ENCODE measurements at regions not wholly inside any gene's neighbourhood (a gene's known extent, or its start where the extent isn't known, plus 50 kb on each side); places are given as distances from the start of the nearest gene placed in this dataset.
A peak's percentile ranks its signal among the peaks of the same experiment; 100 is the strongest.

DNA sequence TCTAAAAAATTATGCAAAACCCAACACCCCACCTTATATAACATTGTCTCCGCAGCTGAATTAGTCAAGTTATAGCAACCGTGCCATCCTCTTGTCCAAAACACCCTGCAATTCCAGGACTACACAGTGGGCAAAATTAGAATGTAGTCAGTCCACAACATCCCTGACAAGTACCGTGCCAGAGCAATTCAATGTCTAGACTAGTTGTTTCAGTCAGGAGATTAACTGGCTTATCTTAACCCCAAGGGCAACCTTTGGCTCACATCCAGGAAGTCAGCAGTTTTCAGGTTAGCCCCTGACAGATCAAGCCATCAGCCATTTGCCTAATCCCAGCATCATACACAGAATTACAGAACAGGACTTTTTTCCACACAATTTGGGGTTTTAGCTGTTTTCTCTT is 240.8 kb upstream of the TMEM161B start:
- H3K36me3 Mint-ChIP-seq (ENCODE audit: low read depth): no peaks in the 10 kb centered on the region
- DNase-seq: no peak

DNA sequence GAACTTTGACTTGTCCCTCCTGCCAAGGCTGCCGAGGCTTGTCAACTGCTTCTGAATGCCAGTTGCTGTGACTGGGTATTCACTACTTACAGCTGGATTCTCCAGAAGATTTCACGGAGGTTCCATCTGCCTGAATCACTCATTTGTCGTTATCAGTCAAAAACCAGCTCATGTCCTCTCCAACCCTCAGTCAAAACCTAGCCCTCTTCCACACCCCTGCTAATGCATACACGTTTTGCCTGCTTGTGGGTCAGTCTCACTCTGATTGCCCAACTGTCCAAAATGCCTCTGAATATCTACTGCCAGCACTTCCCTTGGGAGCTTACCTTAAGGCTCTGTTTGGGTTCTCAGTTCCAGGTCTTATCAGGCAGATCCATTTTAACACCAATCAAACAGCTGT is 238.6 kb upstream of the TMEM161B start:
- Mint-ChIP-seq H3K4me3 (no peak overlapping the region), H3K27me3 (ENCODE audit: insufficient read depth) (no peaks in the 10 kb centered on the region), H3K36me3 (ENCODE audit: low read depth) (no peaks in the 10 kb centered on the region), H3K9me3 (peaks cover 23% of the 10 kb centered on the region), H3K27ac (no peak overlapping the region), H3K4me1 (ENCODE audit: low read depth) (no peaks in the 10 kb centered on the region)
- no peak for DNase-seq
- TF ChIP-seq, protein P1, sequence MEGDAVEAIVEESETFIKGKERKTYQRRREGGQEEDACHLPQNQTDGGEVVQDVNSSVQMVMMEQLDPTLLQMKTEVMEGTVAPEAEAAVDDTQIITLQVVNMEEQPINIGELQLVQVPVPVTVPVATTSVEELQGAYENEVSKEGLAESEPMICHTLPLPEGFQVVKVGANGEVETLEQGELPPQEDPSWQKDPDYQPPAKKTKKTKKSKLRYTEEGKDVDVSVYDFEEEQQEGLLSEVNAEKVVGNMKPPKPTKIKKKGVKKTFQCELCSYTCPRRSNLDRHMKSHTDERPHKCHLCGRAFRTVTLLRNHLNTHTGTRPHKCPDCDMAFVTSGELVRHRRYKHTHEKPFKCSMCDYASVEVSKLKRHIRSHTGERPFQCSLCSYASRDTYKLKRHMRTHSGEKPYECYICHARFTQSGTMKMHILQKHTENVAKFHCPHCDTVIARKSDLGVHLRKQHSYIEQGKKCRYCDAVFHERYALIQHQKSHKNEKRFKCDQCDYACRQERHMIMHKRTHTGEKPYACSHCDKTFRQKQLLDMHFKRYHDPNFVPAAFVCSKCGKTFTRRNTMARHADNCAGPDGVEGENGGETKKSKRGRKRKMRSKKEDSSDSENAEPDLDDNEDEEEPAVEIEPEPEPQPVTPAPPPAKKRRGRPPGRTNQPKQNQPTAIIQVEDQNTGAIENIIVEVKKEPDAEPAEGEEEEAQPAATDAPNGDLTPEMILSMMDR (IDR thresholded peaks at IDR 0.05): no peak

More for the DNA sequence above, 240.8 kb upstream of the TMEM161B start:
- H3K4me1 Mint-ChIP-seq (ENCODE audit: low read depth): no peaks in the 10 kb centered on the region
- no peak overlapping the region for H3K27ac Mint-ChIP-seq
- no peaks in the 10 kb centered on the region for H3K27me3 Mint-ChIP-seq (ENCODE audit: insufficient read depth)
- peaks cover 18% of the 10 kb centered on the region; the same call in 1 of the 2 replicates for H3K9me3 Mint-ChIP-seq
- no peak overlapping the region for H3K4me3 Mint-ChIP-seq
- TF ChIP-seq, protein P1 (IDR thresholded peaks at IDR 0.05): no peak

DNA sequence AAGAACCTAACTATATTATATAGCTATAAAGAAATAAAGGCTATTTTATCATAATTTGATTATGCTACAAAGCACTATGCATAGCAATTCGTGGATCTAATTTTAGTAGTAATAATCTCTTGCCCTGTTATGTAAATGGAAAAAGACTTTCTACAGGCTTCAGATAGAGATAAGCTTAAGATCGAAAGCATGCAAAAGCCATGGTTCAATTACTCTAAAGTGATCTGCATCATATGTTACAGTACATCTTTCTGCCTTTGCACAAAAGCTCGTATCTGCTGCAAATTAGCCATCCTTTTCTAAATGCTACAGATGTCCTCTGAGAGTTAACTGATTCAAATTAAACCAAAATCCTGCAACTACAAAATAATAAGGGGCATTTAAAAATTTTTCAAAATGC is 234.8 kb upstream of the TMEM161B start:
- Mint-ChIP-seq H3K27ac (no peak overlapping the region), H3K4me3 (no peak overlapping the region; the same call in 1 of the 2 replicates), H3K36me3 (ENCODE audit: low read depth) (no peaks in the 10 kb centered on the region), H3K9me3 (peaks cover 23% of the 10 kb centered on the region), H3K27me3 (ENCODE audit: insufficient read depth) (peaks cover 1% of the 10 kb centered on the region), H3K4me1 (ENCODE audit: low read depth) (no peaks in the 10 kb centered on the region)
- DNase-seq: no peak
- TF ChIP-seq, protein P1 (IDR thresholded peaks at IDR 0.05): no peak

DNA sequence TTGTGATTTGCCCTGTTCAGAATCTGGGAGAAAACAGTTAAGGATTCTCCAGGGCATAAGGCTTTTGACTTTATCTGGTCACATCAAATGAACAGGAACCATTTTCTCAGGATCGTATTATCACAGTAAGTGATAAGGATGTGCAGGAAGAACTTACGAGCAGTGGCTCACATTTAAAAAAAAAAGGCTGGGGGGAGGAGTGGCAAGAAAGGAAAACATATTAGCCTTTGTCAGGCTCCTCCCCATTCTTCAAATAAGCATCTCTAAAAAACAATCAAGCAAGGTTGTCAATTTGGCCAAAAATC is 234.3 kb upstream of the TMEM161B start:
- no peaks in the 10 kb centered on the region for H3K4me1 Mint-ChIP-seq (ENCODE audit: low read depth)
- peaks cover 1% of the 10 kb centered on the region for H3K27me3 Mint-ChIP-seq (ENCODE audit: insufficient read depth)
- H3K9me3 Mint-ChIP-seq: peaks cover 21% of the 10 kb centered on the region
- no peaks in the 10 kb centered on the region for H3K36me3 Mint-ChIP-seq (ENCODE audit: low read depth)
- TF ChIP-seq, protein P1 (IDR thresholded peaks at IDR 0.05): no peak
- no peak overlapping the region for H3K27ac Mint-ChIP-seq
- H3K4me3 Mint-ChIP-seq: peak overlapping the region; percentile 79
- DNase-seq: no peak

DNA sequence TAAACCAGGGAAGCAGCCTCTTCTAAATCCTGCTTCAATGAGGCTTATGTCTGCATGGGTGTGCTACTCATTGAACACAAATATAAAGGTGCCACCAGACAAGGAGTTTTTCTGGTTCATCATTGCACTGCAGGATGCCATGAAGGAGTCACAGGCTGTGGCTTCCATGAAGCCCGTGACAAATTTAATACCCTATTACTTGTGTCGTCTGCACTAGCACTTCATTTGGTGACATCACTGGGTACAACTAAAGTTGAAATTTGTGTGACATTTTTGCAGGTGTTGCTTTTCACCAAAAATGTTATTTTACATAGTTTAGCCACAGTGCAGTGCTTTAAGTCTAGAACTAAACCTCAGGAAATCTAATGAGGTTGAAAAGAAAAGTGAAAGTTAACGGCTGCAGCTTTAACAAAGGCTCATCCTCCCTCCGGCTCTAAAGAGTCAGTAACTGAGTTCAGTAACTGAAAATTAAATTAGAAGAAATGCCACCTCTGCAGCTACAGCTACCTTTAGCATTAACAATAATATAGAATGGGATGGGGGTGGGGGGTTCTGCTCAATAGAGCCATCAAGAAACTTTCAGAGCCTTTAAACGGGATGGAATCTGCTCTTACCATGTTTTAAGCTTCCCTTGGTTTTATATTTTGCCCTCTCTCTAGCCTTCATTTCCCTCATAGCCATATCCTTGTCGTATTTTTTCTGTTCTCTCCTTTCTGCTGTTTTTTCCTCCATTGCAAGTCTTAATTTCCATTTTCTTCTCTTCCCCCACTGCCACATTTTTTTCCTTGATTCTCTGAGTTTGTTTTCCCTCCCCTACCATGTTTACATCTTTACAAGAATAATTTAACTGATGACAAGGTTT is 233.8 kb upstream of the TMEM161B start:
- TF ChIP-seq, protein P1 (IDR thresholded peaks at IDR 0.05): no peak
- peak overlapping the region; percentile 79 for H3K4me3 Mint-ChIP-seq
- peaks cover 16% of the 10 kb centered on the region for H3K9me3 Mint-ChIP-seq
- H3K36me3 Mint-ChIP-seq (ENCODE audit: low read depth): no peaks in the 10 kb centered on the region
- DNase-seq: no peak
- no peak overlapping the region for H3K27ac Mint-ChIP-seq
- H3K27me3 Mint-ChIP-seq (ENCODE audit: insufficient read depth): peaks cover 1% of the 10 kb centered on the region
- H3K4me1 Mint-ChIP-seq (ENCODE audit: low read depth): no peaks in the 10 kb centered on the region
